ENCODE measurements at regions not wholly inside any gene's neighbourhood (a gene's known extent, or its start where the extent isn't known, plus 50 kb on each side); places are given as distances from the start of the nearest gene placed in this dataset.

- no peak overlapping the region for H3K4me2 ChIP-seq (ENCODE audit: low read length)
- TF ChIP-seq ATF3 (IDR thresholded peaks at IDR 0.05) = no peak
- no peak for TF ChIP-seq EZH2 (IDR thresholded peaks at IDR 0.05)
- no peak for TF ChIP-seq CBX3 (IDR thresholded peaks at IDR 0.05; ENCODE audit: low read depth)
- no peaks in the 10 kb centered on the region for H3K4me1 ChIP-seq (ENCODE audit: control insufficient read depth in 1 of 2, insufficient read depth in 2 of 2, low read length in 2 of 2)
- CTCF ChIA-PET = no interaction called here
- peaks cover 3 to 11% of the 10 kb centered on the region in 2 experiments; a peak in 2 of 4 replicates for H3K9me3 ChIP-seq (ENCODE audit: control insufficient read depth in 1 of 2, insufficient read depth in 1 of 2, low read depth in 1 of 2, low read length in 2 of 2)
- H3K9me2 ChIP-seq (ENCODE audit: insufficient read depth) = no peaks in the 10 kb centered on the region
- intact Hi-C loops (cut with micrococcal nuclease) = no loop called here
- no peak overlapping the region for H3K4me3 ChIP-seq (replicated peaks in 1 of 2; ENCODE audit: low read depth in 1 of 2, low read length in 2 of 2)
- no peaks in the 10 kb centered on the region for H3K27me3 ChIP-seq (ENCODE audit: insufficient read depth, low read length)
- no peaks in the 10 kb centered on the region for H3K79me2 ChIP-seq (ENCODE audit: insufficient read depth, low read length)
- H3K27ac ChIP-seq (ENCODE audit: low read depth, low read length) = no peak overlapping the region
- no peaks in the 10 kb centered on the region for H3K36me3 ChIP-seq (ENCODE audit: control insufficient read depth in 1 of 2, insufficient read depth in 2 of 2, low read length in 2 of 2)
- RAD21 ChIA-PET (ENCODE audit: low non-redundant PET in 1 of 2, low total read pairs in 2 of 2, uncharacterized antibody in 2 of 2, unreplicated experiment in 2 of 2) = no interaction called here
- BruUV-seq (replicated peaks) = no TSS peak
- H2AFZ ChIP-seq (ENCODE audit: low read depth, low read length, poor library complexity, severe bottlenecking) = no peak overlapping the region
- POLR2A ChIA-PET = no interaction called here
- no peak for DNase-seq (ENCODE audit: low read depth, low spot score)
- H4K20me1 ChIP-seq (ENCODE audit: insufficient read depth) = no peaks in the 10 kb centered on the region
- no peak overlapping the region for H3K9ac ChIP-seq (ENCODE audit: low read length)
- no peak for ATAC-seq
These were observed 1089.8 kb upstream of the CADM2 start for GRCh38 chr3:83868909-83869567.

GRCh38 chr3:83873550-83873949 lies 1085.2 kb upstream of the CADM2 start:
- intact Hi-C loops (cut with micrococcal nuclease) = no loop called here
- H3K36me3 ChIP-seq (ENCODE audit: control insufficient read depth in 1 of 2, insufficient read depth in 2 of 2, low read length in 2 of 2) = no peaks in the 10 kb centered on the region
- H3K27ac ChIP-seq (ENCODE audit: low read depth, low read length) = no peak overlapping the region

More at GRCh38 chr3:83873550-83873949, 1085.2 kb upstream of the CADM2 start:
- ChIA-PET RAD21 (ENCODE audit: low non-redundant PET in 1 of 2, low total read pairs in 2 of 2, uncharacterized antibody in 2 of 2, unreplicated experiment in 2 of 2) (no interaction called here), CTCF (no interaction called here), POLR2A (no interaction called here)
- Histone ChIP-seq H3K27me3 (ENCODE audit: insufficient read depth, low read length) (no peaks in the 10 kb centered on the region), H3K9me3 (ENCODE audit: control insufficient read depth in 1 of 2, insufficient read depth in 1 of 2, low read depth in 1 of 2, low read length in 2 of 2) (peaks cover 4 to 14% of the 10 kb centered on the region in 2 experiments; a peak in 2 of 4 replicates), H4K20me1 (ENCODE audit: insufficient read depth) (no peaks in the 10 kb centered on the region), H2AFZ (ENCODE audit: low read depth, low read length, poor library complexity, severe bottlenecking) (no peak overlapping the region), H3K9me2 (ENCODE audit: insufficient read depth) (no peaks in the 10 kb centered on the region), H3K4me1 (ENCODE audit: control insufficient read depth in 1 of 2, insufficient read depth in 2 of 2, low read length in 2 of 2) (no peaks in the 10 kb centered on the region), H3K9ac (ENCODE audit: low read length) (no peak overlapping the region), H3K4me3 (replicated peaks in 1 of 2; ENCODE audit: low read depth in 1 of 2, low read length in 2 of 2) (no peak overlapping the region), H3K79me2 (ENCODE audit: insufficient read depth, low read length) (no peaks in the 10 kb centered on the region), H3K4me2 (ENCODE audit: low read length) (no peak overlapping the region)
- ATAC-seq = no peak
- TF ChIP-seq CEBPB (IDR thresholded peaks at IDR 0.05; ENCODE audit: low read depth) (no peak), YY1 (IDR thresholded peaks at IDR 0.05; ENCODE audit: extremely low read depth, insufficient replicate concordance, low read depth, low read length) (no peak), REST (IDR thresholded peaks at IDR 0.05; ENCODE audit: low read depth) (no peak), POLR2A (IDR thresholded peaks at IDR 0.05; ENCODE audit: borderline replicate concordance, extremely low read depth, insufficient read depth, insufficient read length) (no peak), POLR2AphosphoS5 (IDR thresholded peaks at IDR 0.05; ENCODE audit: low read depth, low read length) (no peak), FOSL1 (IDR thresholded peaks at IDR 0.05; ENCODE audit: low read depth) (no peak), EZH2phosphoT487 (IDR thresholded peaks at IDR 0.05; ENCODE audit: borderline replicate concordance) (no peak), JUND (IDR thresholded peaks at IDR 0.05) (no peak), SP1 (IDR thresholded peaks at IDR 0.05; ENCODE audit: low read depth) (no peak), ZNF274 (IDR thresholded peaks at IDR 0.05; ENCODE audit: low read depth, low read length) (no peak), EGR1 (IDR thresholded peaks at IDR 0.05; ENCODE audit: low read depth) (no peak), SIN3A (IDR thresholded peaks at IDR 0.05; ENCODE audit: low read depth) (no peak), CBX3 (IDR thresholded peaks at IDR 0.05; ENCODE audit: low read depth) (no peak)
- no TSS peak for BruUV-seq (replicated peaks)
- DNase-seq (ENCODE audit: low read depth, low spot score) = no peak
